Esophagus muscularis mucosa (tissue), 4 donors: ENCODE measurements at regions not wholly inside any gene's neighbourhood (a gene's known extent, or its start where the extent isn't known, plus 50 kb on each side); places are given as distances from the start of the nearest gene placed in this dataset.

Experiments used
- DNase-seq: peaks from one replicate; pipeline ENCODE4 v3.0.0-alpha.2; 2017; ENCODE audit errors: extremely low spot score
- H3K27ac ChIP-seq, 4 donors: fragments of 200-600 bp; sonication (generic); replicated peaks in 1 of 4; 1 replicate in 3 of 4; 2 replicates in 1 of 4; pipeline ENCODE4 v1.5.1; 2016 to 2019; ENCODE audit warnings: mild to moderate bottlenecking in 1 of 4
- H3K27me3 ChIP-seq, 4 donors: fragments of 200-600 bp; sonication (generic); one replicate each; pipeline versions ENCODE4 v1.5.1 to v1.6.0; 2016 to 2019
- H3K36me3 ChIP-seq, 4 donors: fragments of 200-600 bp; sonication (generic); one replicate each; pipeline ENCODE4 v1.5.1; 2016 to 2019
- H3K4me1 ChIP-seq, 4 donors: fragments of 200-600 bp; sonication (generic); one replicate each; pipeline ENCODE4 v1.5.1; 2016 to 2019
- H3K4me3 ChIP-seq, 4 donors: fragments of 200-600 bp; sonication (generic); 1 replicate in 2 of 4; 2 replicates in 2 of 4; pipeline ENCODE4 v1.5.1; 2016 to 2019; ENCODE audit warnings: mild to moderate bottlenecking in 4 of 4, moderate library complexity in 1 of 4
- H3K9me3 ChIP-seq, 4 donors: fragments of 200-600 bp; sonication (generic); 1 replicate in 3 of 4; 2 replicates in 1 of 4; pipeline ENCODE4 v1.5.1; 2016 to 2019
- CTCF ChIP-seq, 3 experiments: fragments of 200-600 bp in 2 of 3; fragments of 450-650 bp in 1 of 3; sonication (generic) in 2 of 3; IDR thresholded peaks; one replicate each; pipeline ENCODE4 v1.5.1; 2017 to 2019; ENCODE audit warnings: antibody characterized with exemption in 3 of 3, mild to moderate bottlenecking in 2 of 3, moderate library complexity in 1 of 3
- EP300 ChIP-seq: sonication (generic); formaldehyde crosslinking; IDR thresholded peaks from one replicate; pipeline ENCODE4 v1.6.1; 2017; ENCODE audit warnings: antibody characterized with exemption
- POLR2A ChIP-seq: fragments of 450-650 bp; IDR thresholded peaks from one replicate; pipeline ENCODE4 v1.6.1; 2017; ENCODE audit warnings: antibody characterized with exemption, moderate library complexity, mild to moderate bottlenecking, low read depth
- POLR2AphosphoS5 ChIP-seq, 2 donors: sonication (generic); formaldehyde crosslinking; IDR thresholded peaks; one replicate each; pipeline ENCODE4 v1.6.1; 2017; ENCODE audit warnings: antibody characterized with exemption in 2 of 2
- WGBS: methylation state at CpG from one replicate; pipeline ENCODE4 v1.1.5; 2018; 5-methylcytosine and 5-hydroxymethylcytosine counted together
- intact Hi-C: fragments of 100-400 bp; cut with DNase I; formaldehyde crosslinking; loops from one replicate; pipeline ENCODE4 v1.15.1; 2023

- H3K27ac ChIP-seq, result no peak overlapping the region
- no peaks in the 10 kb centered on the region for H3K36me3 ChIP-seq
- no peak for TF ChIP-seq CTCF (IDR thresholded peaks at IDR 0.05)
- TF ChIP-seq POLR2A, result no peak
- TF ChIP-seq EP300, result no peak
- no peak for TF ChIP-seq POLR2AphosphoS5 (IDR thresholded peaks at IDR 0.05)
- DNase-seq, result no peak
- H3K9me3 ChIP-seq, result no peaks in the 10 kb centered on the region
- H3K4me1 ChIP-seq, result no peaks in the 10 kb centered on the region
- intact Hi-C loops, result no loop called here
- no peak overlapping the region for H3K4me3 ChIP-seq
- no peaks in the 10 kb centered on the region for H3K27me3 ChIP-seq
- 98% methylated on average over 9 of the region's 9 CpGs for WGBS
Measured at GRCh38 chr2:142827170-142827569, 50.3 kb upstream of the KYNU start.

GRCh38 chr2:142825861-142826260 is 51.6 kb upstream of the KYNU start:
- WGBS, result 39% methylated on average over 2 of the region's 2 CpGs
- Histone ChIP-seq H3K27ac (no peak overlapping the region), H3K4me1 (no peaks in the 10 kb centered on the region), H3K36me3 (no peaks in the 10 kb centered on the region), H3K27me3 (no peaks in the 10 kb centered on the region), H3K4me3 (no peak overlapping the region), H3K9me3 (no peaks in the 10 kb centered on the region)
- TF ChIP-seq POLR2AphosphoS5 (IDR thresholded peaks at IDR 0.05) (no peak), CTCF (IDR thresholded peaks at IDR 0.05) (no peak), EP300 (no peak), POLR2A (no peak)
- no peak for DNase-seq
- intact Hi-C loops, result no loop called here

- TF ChIP-seq POLR2A, result no peak
- no peak for TF ChIP-seq EP300
- TF ChIP-seq CTCF (IDR thresholded peaks at IDR 0.05), result no peak
- no peak for TF ChIP-seq POLR2AphosphoS5 (IDR thresholded peaks at IDR 0.05)
- no peak for DNase-seq
- no peaks in the 10 kb centered on the region for H3K9me3 ChIP-seq
- intact Hi-C loops, result no loop called here
- no peaks in the 10 kb centered on the region for H3K4me1 ChIP-seq
- H3K4me3 ChIP-seq, result no peak overlapping the region
- H3K27ac ChIP-seq, result no peak overlapping the region
- 93% methylated on average over 1 of the region's 1 CpG for WGBS
- H3K36me3 ChIP-seq, result no peaks in the 10 kb centered on the region
- no peaks in the 10 kb centered on the region for H3K27me3 ChIP-seq
Measured at GRCh38 chr2:142824756-142825155, 52.7 kb upstream of the KYNU start.

GRCh38 chr2:142822190-142822589 is 55.3 kb upstream of the KYNU start:
- H3K4me1 ChIP-seq, result no peaks in the 10 kb centered on the region
- TF ChIP-seq EP300, result no peak
- TF ChIP-seq POLR2A, result no peak
- no peak for TF ChIP-seq CTCF (IDR thresholded peaks at IDR 0.05)
- no peak for TF ChIP-seq POLR2AphosphoS5 (IDR thresholded peaks at IDR 0.05)
- no peaks in the 10 kb centered on the region for H3K36me3 ChIP-seq
- no peak overlapping the region for H3K4me3 ChIP-seq
- H3K27ac ChIP-seq, result no peak overlapping the region
- no peaks in the 10 kb centered on the region for H3K27me3 ChIP-seq
- H3K9me3 ChIP-seq, result no peaks in the 10 kb centered on the region
- WGBS, result 63% methylated on average over 3 of the region's 3 CpGs
- DNase-seq, result no peak
- intact Hi-C loops, result no loop called here

- no peaks in the 10 kb centered on the region for H3K27me3 ChIP-seq
- TF ChIP-seq EP300 (no peak), CTCF (IDR thresholded peaks at IDR 0.05) (no peak), POLR2A (no peak), POLR2AphosphoS5 (IDR thresholded peaks at IDR 0.05) (no peak)
- H3K4me1 ChIP-seq, result no peaks in the 10 kb centered on the region
- WGBS, result 93% methylated on average over 2 of the region's 2 CpGs
- H3K27ac ChIP-seq, result no peak overlapping the region
- no peaks in the 10 kb centered on the region for H3K36me3 ChIP-seq
- H3K4me3 ChIP-seq, result no peak overlapping the region
- intact Hi-C loops, result no loop called here
- no peaks in the 10 kb centered on the region for H3K9me3 ChIP-seq
- no peak for DNase-seq
Measured at GRCh38 chr2:142819411-142819810, 58.1 kb upstream of the KYNU start.
